ENCODE measurements at regions not wholly inside any gene's neighbourhood (a gene's known extent, or its start where the extent isn't known, plus 50 kb on each side); places are given as distances from the start of the nearest gene placed in this dataset.

DNA sequence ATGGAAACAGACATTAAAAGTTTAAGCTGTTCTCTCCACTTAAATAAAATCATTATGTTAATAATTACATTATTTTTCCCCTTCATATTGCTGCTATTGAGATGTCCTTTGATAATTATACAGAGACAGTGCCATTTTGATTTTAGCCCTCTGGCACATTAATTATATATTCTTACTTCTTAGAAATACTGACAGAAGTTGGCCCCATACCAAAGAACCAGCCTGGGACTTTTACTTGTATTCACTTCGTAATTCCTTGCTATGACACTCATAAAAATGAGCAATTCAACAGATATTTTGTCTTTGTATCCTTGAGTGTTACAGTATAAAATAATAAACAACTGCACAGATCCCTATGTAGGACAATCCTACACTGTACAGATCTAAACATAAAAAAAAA lies 743.7 kb downstream of the TBC1D32 start:
- TF ChIP-seq CTCF (conservative IDR thresholded peaks at IDR 0.05 in 1 of 2, IDR thresholded peaks at IDR 0.05 in 1 of 2; ENCODE audit: low read depth in 1 of 2, low read length in 2 of 2) = no peak
- no peak for TF ChIP-seq EZH2 (IDR thresholded peaks at IDR 0.05; ENCODE audit: low read length, missing control alignments)
